Vagina (tissue), 2 donors: ENCODE measurements at regions not wholly inside any gene's neighbourhood (a gene's known extent, or its start where the extent isn't known, plus 50 kb on each side); places are given as distances from the start of the nearest gene placed in this dataset.

Experiments
- POLR2A ChIP-seq, 2 donors: fragments of 450-650 bp; IDR thresholded peaks; one replicate each; pipeline ENCODE4 v1.6.1; 2017; ENCODE audit warnings: antibody characterized with exemption in 2 of 2, mild to moderate bottlenecking in 2 of 2, moderate library complexity in 2 of 2
- POLR2AphosphoS5 ChIP-seq, 2 donors: sonication (generic); formaldehyde crosslinking; IDR thresholded peaks; one replicate each; pipeline ENCODE4 v1.9.0; 2017; ENCODE audit warnings: antibody characterized with exemption in 2 of 2, mild to moderate bottlenecking in 2 of 2, low read depth in 1 of 2; ENCODE audit not compliant: insufficient read depth in 1 of 2
- TF ChIP-seq, protein P1 (sequence below), 3 experiments: fragments of 450-650 bp in 2 of 3; fragments of 200-600 bp in 1 of 3; sonication (generic) in 1 of 3; IDR thresholded peaks; one replicate each; pipeline ENCODE4 v1.5.1; 2017 to 2019; ENCODE audit warnings: antibody characterized with exemption in 3 of 3, mild to moderate bottlenecking in 2 of 3, moderate library complexity in 2 of 3

DNA sequence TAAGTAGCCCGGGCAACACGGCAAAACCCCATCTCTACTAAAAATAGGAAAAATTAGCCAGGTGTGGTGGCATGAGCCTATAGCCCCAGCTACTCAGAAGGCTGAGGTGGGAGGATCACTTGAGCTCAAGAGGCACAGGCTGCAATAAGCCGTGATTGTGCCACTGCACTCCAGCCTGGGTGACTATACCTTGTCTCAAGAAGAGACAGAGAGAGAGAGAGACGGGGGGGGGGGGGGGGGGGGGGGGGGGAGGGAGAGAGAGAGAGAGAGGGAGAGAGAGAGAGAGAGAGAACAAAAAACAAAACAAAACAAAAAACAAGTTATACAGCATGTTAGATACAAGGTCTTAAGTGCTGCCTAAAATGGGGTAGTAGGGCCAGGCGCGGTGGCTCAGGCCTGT is 77.8 kb upstream of the ZNF281 start:
- TF ChIP-seq POLR2A (IDR thresholded peaks at IDR 0.05), result no peak
- TF ChIP-seq, protein P1, sequence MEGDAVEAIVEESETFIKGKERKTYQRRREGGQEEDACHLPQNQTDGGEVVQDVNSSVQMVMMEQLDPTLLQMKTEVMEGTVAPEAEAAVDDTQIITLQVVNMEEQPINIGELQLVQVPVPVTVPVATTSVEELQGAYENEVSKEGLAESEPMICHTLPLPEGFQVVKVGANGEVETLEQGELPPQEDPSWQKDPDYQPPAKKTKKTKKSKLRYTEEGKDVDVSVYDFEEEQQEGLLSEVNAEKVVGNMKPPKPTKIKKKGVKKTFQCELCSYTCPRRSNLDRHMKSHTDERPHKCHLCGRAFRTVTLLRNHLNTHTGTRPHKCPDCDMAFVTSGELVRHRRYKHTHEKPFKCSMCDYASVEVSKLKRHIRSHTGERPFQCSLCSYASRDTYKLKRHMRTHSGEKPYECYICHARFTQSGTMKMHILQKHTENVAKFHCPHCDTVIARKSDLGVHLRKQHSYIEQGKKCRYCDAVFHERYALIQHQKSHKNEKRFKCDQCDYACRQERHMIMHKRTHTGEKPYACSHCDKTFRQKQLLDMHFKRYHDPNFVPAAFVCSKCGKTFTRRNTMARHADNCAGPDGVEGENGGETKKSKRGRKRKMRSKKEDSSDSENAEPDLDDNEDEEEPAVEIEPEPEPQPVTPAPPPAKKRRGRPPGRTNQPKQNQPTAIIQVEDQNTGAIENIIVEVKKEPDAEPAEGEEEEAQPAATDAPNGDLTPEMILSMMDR (IDR thresholded peaks at IDR 0.05), result no peak
- no peak for TF ChIP-seq POLR2AphosphoS5 (IDR thresholded peaks at IDR 0.05; ENCODE audit: insufficient read depth in 1 of 2, low read depth in 1 of 2)
